Esophagus muscularis mucosa (tissue), 3 donors: ENCODE measurements at regions not wholly inside any gene's neighbourhood (a gene's known extent, or its start where the extent isn't known, plus 50 kb on each side); places are given as distances from the start of the nearest gene placed in this dataset.

Experiments
- CTCF ChIP-seq, 3 experiments: fragments of 200-600 bp in 2 of 3; fragments of 450-650 bp in 1 of 3; sonication (generic) in 2 of 3; IDR thresholded peaks; one replicate each; pipeline ENCODE4 v1.5.1; 2017 to 2019; ENCODE audit warnings: antibody characterized with exemption in 3 of 3, mild to moderate bottlenecking in 2 of 3, moderate library complexity in 1 of 3
- POLR2A ChIP-seq: fragments of 450-650 bp; IDR thresholded peaks from one replicate; pipeline ENCODE4 v1.6.1; 2017; ENCODE audit warnings: antibody characterized with exemption, moderate library complexity, mild to moderate bottlenecking, low read depth

GRCh38 chr7:125746510-125746909 lies 816.9 kb upstream of the POT1 start:
- no peak for TF ChIP-seq CTCF (IDR thresholded peaks at IDR 0.05)
- TF ChIP-seq POLR2A: no peak
